ENCODE measurements at regions not wholly inside any gene's neighbourhood (a gene's known extent, or its start where the extent isn't known, plus 50 kb on each side); places are given as distances from the start of the nearest gene placed in this dataset.

DNA sequence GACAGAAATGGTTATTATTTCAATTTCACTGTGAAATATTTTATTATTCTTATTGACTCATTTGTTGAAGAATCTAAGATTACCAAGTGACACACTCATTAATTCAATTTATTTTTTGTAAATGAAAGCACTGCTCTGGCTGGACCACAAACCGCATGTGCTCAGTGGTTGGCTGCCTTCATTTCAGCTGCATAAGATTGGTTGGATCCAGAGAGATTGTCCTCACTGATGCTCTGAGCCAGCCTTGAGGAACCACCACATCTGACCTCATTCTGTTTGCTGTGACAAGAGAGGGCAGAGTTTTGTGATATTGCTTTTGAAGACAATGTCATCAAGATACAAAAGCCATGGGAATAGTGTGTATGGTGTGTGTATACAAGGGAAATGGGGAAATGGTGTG is 192.1 kb downstream of the CYRIA start:
- TF ChIP-seq, protein P1, sequence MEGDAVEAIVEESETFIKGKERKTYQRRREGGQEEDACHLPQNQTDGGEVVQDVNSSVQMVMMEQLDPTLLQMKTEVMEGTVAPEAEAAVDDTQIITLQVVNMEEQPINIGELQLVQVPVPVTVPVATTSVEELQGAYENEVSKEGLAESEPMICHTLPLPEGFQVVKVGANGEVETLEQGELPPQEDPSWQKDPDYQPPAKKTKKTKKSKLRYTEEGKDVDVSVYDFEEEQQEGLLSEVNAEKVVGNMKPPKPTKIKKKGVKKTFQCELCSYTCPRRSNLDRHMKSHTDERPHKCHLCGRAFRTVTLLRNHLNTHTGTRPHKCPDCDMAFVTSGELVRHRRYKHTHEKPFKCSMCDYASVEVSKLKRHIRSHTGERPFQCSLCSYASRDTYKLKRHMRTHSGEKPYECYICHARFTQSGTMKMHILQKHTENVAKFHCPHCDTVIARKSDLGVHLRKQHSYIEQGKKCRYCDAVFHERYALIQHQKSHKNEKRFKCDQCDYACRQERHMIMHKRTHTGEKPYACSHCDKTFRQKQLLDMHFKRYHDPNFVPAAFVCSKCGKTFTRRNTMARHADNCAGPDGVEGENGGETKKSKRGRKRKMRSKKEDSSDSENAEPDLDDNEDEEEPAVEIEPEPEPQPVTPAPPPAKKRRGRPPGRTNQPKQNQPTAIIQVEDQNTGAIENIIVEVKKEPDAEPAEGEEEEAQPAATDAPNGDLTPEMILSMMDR (IDR thresholded peaks at IDR 0.05; ENCODE audit: low read length): no peak
- no peak for TF ChIP-seq EZH2 (IDR thresholded peaks at IDR 0.05; ENCODE audit: borderline replicate concordance, low read length)
